ENCODE measurements at regions not wholly inside any gene's neighbourhood (a gene's known extent, or its start where the extent isn't known, plus 50 kb on each side); places are given as distances from the start of the nearest gene placed in this dataset.

GRCh38 chr12:30866256-30866655 lies 60.3 kb upstream of the TSPAN11 start:
- no peaks in the 10 kb centered on the region for H3K4me1 ChIP-seq (ENCODE audit: control insufficient read depth, insufficient read depth, low read length)
- no peaks in the 10 kb centered on the region for H3K27me3 ChIP-seq (ENCODE audit: control insufficient read depth, insufficient read depth, low read length)
- H3K9me3 ChIP-seq (ENCODE audit: control insufficient read depth, insufficient read depth, low read length), result no peaks in the 10 kb centered on the region
- H3K36me3 Mint-ChIP-seq, result no peaks in the 10 kb centered on the region
- no peaks in the 10 kb centered on the region for H3K36me3 ChIP-seq (ENCODE audit: control insufficient read depth, insufficient read depth, low read length)
- peaks cover 15 to 32% of the 10 kb centered on the region in 2 donors for H3K27me3 Mint-ChIP-seq (ENCODE audit: low read depth in 2 of 2)
- H3K4me1 Mint-ChIP-seq, result peaks cover 0 to 9% of the 10 kb centered on the region in 2 donors
- DNase-seq (no peak), ATAC-seq (no peak)
- H3K4me3 ChIP-seq (ENCODE audit: low read length), result no peak overlapping the region
- intact Hi-C loops (cut with micrococcal nuclease), result no loop called here
- H3K9me3 Mint-ChIP-seq, result peaks cover 0 to 4% of the 10 kb centered on the region in 2 donors
- WGBS (ENCODE audit: insufficient coverage), result 85% methylated on average over 1 of the region's 1 CpG
- no peak for TF ChIP-seq CTCF (IDR thresholded peaks at IDR 0.05)
- no peak overlapping the region for H3K27ac ChIP-seq (ENCODE audit: low read length)
- no peak overlapping the region for H3K4me3 Mint-ChIP-seq
- H3K27ac Mint-ChIP-seq, result no peak overlapping the region

- peaks cover 0 to 2% of the 10 kb centered on the region in 2 donors for H3K9me3 Mint-ChIP-seq
- WGBS (ENCODE audit: insufficient coverage), result 88% methylated on average over 2 of the region's 2 CpGs
- ATAC-seq (no peak), DNase-seq (no peak)
- H3K4me3 Mint-ChIP-seq, result no peak overlapping the region
- H3K4me1 Mint-ChIP-seq, result no peaks in the 10 kb centered on the region
- no peak for TF ChIP-seq CTCF (IDR thresholded peaks at IDR 0.05)
- H3K27me3 ChIP-seq (ENCODE audit: control insufficient read depth, insufficient read depth, low read length), result no peaks in the 10 kb centered on the region
- no peak overlapping the region for H3K27ac ChIP-seq (ENCODE audit: low read length)
- no peak overlapping the region for H3K4me3 ChIP-seq (ENCODE audit: low read length)
- intact Hi-C loops (cut with micrococcal nuclease), result no loop called here
- H3K27me3 Mint-ChIP-seq (ENCODE audit: low read depth in 2 of 2), result peaks cover 10 to 29% of the 10 kb centered on the region in 2 donors
- H3K9me3 ChIP-seq (ENCODE audit: control insufficient read depth, insufficient read depth, low read length), result no peaks in the 10 kb centered on the region
- no peaks in the 10 kb centered on the region for H3K36me3 Mint-ChIP-seq
- H3K27ac Mint-ChIP-seq, result no peak overlapping the region
- H3K4me1 ChIP-seq (ENCODE audit: control insufficient read depth, insufficient read depth, low read length), result no peaks in the 10 kb centered on the region
- no peaks in the 10 kb centered on the region for H3K36me3 ChIP-seq (ENCODE audit: control insufficient read depth, insufficient read depth, low read length)
These were observed 62.7 kb upstream of the TSPAN11 start for GRCh38 chr12:30863839-30864238.

- peaks cover 0 to 2% of the 10 kb centered on the region in 2 donors for H3K9me3 Mint-ChIP-seq
- no peak overlapping the region for H3K27ac ChIP-seq (ENCODE audit: low read length)
- peaks cover 10 to 21% of the 10 kb centered on the region in 2 donors for H3K27me3 Mint-ChIP-seq (ENCODE audit: low read depth in 2 of 2)
- WGBS (ENCODE audit: insufficient coverage), result 96% methylated on average over 5 of the region's 5 CpGs
- H3K27me3 ChIP-seq (ENCODE audit: control insufficient read depth, insufficient read depth, low read length), result no peaks in the 10 kb centered on the region
- H3K36me3 Mint-ChIP-seq, result no peaks in the 10 kb centered on the region
- no peaks in the 10 kb centered on the region for H3K4me1 ChIP-seq (ENCODE audit: control insufficient read depth, insufficient read depth, low read length)
- intact Hi-C loops (cut with micrococcal nuclease), result no loop called here
- H3K36me3 ChIP-seq (ENCODE audit: control insufficient read depth, insufficient read depth, low read length), result no peaks in the 10 kb centered on the region
- no peaks in the 10 kb centered on the region for H3K4me1 Mint-ChIP-seq
- H3K4me3 ChIP-seq (ENCODE audit: low read length), result no peak overlapping the region
- DNase-seq, result no peak
- TF ChIP-seq CTCF (IDR thresholded peaks at IDR 0.05), result no peak
- no peaks in the 10 kb centered on the region for H3K9me3 ChIP-seq (ENCODE audit: control insufficient read depth, insufficient read depth, low read length)
- H3K27ac Mint-ChIP-seq, result no peak overlapping the region
- no peak for ATAC-seq
- no peak overlapping the region for H3K4me3 Mint-ChIP-seq
These were observed 64.1 kb upstream of the TSPAN11 start for GRCh38 chr12:30862486-30862885.

- no peak for ATAC-seq
- TF ChIP-seq CTCF (IDR thresholded peaks at IDR 0.05), result no peak
- Histone ChIP-seq H3K36me3 (ENCODE audit: control insufficient read depth, insufficient read depth, low read length) (no peaks in the 10 kb centered on the region), H3K4me3 (ENCODE audit: low read length) (no peak overlapping the region), H3K4me1 (ENCODE audit: control insufficient read depth, insufficient read depth, low read length) (no peaks in the 10 kb centered on the region), H3K9me3 (ENCODE audit: control insufficient read depth, insufficient read depth, low read length) (no peaks in the 10 kb centered on the region), H3K27me3 (ENCODE audit: control insufficient read depth, insufficient read depth, low read length) (no peaks in the 10 kb centered on the region), H3K27ac (ENCODE audit: low read length) (no peak overlapping the region)
- 96% methylated on average over 2 of the region's 2 CpGs for WGBS (ENCODE audit: insufficient coverage)
- H3K27me3 Mint-ChIP-seq (ENCODE audit: low read depth in 2 of 2), result no peaks in the 10 kb centered on the region
- no peak for DNase-seq
- H3K4me3 Mint-ChIP-seq, result no peak overlapping the region
- no peaks in the 10 kb centered on the region for H3K9me3 Mint-ChIP-seq
- no peaks in the 10 kb centered on the region for H3K4me1 Mint-ChIP-seq
- H3K36me3 Mint-ChIP-seq, result no peaks in the 10 kb centered on the region
- intact Hi-C loops (cut with micrococcal nuclease), result no loop called here
- H3K27ac Mint-ChIP-seq, result no peak overlapping the region
These were observed 67.3 kb upstream of the TSPAN11 start for GRCh38 chr12:30859226-30859625.

All from natural killer cell (primary cell).